Fibroblast of mammary gland (primary cell): ENCODE measurements at regions not wholly inside any gene's neighbourhood (a gene's known extent, or its start where the extent isn't known, plus 50 kb on each side); places are given as distances from the start of the nearest gene placed in this dataset.

Experiments used
- DNase-seq: peaks from one replicate; pipeline ENCODE4 v3.0.0-alpha.2; 2010; ENCODE audit warnings: low read depth
- H3K4me3 ChIP-seq: 2 replicates; pipeline ENCODE4 v1.5.1; 2011; ENCODE audit warnings: low read depth, mild to moderate bottlenecking, low read length, moderate library complexity; ENCODE audit not compliant: control insufficient read depth
- TF ChIP-seq, protein P1 (sequence below): conservative IDR thresholded peaks from 2 replicates; pipeline ENCODE4 v1.5.1; 2011; ENCODE audit warnings: low read depth, low read length, inconsistent platforms; ENCODE audit not compliant: control insufficient read depth, insufficient read depth

DNA sequence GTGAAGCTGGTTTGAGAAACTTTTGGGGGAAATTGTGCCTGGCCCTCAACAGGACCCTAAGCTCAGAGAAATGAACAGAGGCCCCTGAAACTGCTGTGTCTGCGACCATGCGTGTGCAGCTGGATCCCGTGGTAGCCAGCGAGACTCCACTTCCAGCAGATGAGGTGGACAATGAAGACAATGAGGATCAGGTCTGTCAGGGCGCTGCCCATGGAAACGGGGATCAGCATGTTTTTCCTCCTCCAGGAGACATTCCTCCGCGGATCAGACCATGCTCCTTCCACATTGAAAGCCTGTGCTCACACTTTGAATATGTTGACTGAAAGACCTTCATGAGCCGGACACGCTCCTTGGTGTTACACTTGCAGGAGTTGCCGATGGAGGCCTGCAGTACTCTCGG lies 1439.8 kb upstream of the ALCAM start:
- no peak for DNase-seq
- TF ChIP-seq, protein P1, sequence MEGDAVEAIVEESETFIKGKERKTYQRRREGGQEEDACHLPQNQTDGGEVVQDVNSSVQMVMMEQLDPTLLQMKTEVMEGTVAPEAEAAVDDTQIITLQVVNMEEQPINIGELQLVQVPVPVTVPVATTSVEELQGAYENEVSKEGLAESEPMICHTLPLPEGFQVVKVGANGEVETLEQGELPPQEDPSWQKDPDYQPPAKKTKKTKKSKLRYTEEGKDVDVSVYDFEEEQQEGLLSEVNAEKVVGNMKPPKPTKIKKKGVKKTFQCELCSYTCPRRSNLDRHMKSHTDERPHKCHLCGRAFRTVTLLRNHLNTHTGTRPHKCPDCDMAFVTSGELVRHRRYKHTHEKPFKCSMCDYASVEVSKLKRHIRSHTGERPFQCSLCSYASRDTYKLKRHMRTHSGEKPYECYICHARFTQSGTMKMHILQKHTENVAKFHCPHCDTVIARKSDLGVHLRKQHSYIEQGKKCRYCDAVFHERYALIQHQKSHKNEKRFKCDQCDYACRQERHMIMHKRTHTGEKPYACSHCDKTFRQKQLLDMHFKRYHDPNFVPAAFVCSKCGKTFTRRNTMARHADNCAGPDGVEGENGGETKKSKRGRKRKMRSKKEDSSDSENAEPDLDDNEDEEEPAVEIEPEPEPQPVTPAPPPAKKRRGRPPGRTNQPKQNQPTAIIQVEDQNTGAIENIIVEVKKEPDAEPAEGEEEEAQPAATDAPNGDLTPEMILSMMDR, result no peak

DNA sequence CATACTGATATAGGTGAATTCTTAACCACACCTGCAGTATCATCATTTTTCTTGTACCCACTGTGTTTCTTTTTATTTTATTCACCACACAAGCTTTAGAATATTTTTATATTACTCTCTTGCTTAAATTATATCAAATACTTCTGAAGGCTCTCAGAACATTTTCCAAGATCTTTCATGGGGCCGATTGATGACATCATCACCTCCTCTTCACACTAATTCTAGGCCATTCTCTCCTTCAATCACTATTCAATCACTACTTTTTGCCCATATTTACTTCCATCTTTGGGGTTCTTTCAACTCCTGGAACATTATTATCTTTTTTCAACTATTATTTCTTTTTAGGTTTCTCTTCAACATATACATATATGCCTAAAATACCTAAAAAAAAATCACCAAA lies 1438.8 kb upstream of the ALCAM start:
- no peak for DNase-seq
- TF ChIP-seq, protein P1, result no peak
- H3K4me3 ChIP-seq, result no peak overlapping the region

More for the DNA sequence above, 1439.8 kb upstream of the ALCAM start:
- H3K4me3 ChIP-seq, result no peak overlapping the region

DNA sequence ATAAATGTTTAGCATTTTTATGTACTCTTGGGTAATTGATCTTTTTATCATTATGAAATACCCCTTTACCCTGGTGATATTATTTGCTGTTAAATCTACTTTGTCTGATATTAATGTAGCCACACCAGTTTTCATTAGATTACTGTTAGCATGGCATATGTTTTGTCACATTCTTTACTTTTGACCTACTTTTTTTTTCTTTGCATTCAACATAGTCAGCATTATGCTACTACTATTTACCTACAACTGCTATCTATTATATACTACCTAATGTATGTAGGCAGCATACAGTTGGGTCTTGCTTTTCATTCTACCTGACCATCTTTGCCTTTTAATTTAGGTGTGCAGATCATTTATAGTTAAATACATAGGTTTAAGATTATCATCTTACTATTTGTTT lies 1429.6 kb upstream of the ALCAM start:
- no peak overlapping the region for H3K4me3 ChIP-seq
- TF ChIP-seq, protein P1, result no peak

DNA sequence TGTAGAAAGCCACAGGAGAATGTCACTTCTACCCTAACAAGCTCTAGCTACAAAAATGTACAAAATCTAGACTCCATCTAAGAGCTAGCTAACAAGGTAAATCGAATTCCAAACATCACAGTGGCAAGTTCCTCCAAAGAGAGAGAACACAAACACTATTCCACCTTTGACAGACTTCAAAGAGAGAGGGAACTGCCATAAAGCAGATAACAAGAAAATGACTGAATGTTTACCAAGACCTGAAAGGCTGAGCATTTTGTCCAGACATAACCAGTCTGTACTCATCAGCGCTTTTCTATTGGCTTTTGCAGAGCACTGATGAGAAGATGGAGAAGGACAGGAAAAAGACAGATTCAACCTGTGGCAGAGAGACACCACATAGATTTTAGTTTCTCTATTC lies 1419.6 kb upstream of the ALCAM start:
- TF ChIP-seq, protein P1, result no peak
- no peak for DNase-seq
- H3K4me3 ChIP-seq, result no peak overlapping the region

More for the DNA sequence above, 1429.6 kb upstream of the ALCAM start:
- DNase-seq, result no peak

DNA sequence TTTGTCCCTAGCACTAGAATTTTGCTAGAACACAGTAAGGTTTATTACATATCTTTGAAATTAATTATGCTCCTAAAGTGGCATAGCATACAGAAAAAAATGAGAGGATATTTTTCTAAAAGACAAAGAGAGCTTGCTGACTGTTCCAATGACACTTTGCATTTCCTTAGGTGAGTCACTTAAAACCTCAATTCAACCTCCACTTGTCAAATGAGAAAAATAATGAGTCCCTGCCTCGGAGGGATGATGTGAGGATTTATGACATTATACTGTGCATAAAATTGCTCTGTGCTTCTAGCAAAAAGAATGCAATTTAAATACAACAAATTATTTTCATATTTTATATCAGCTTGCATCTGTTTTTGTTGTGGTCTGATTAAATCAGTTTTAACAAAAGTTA lies 1417.0 kb upstream of the ALCAM start:
- DNase-seq, result no peak
- no peak overlapping the region for H3K4me3 ChIP-seq
- TF ChIP-seq, protein P1, result no peak

DNA sequence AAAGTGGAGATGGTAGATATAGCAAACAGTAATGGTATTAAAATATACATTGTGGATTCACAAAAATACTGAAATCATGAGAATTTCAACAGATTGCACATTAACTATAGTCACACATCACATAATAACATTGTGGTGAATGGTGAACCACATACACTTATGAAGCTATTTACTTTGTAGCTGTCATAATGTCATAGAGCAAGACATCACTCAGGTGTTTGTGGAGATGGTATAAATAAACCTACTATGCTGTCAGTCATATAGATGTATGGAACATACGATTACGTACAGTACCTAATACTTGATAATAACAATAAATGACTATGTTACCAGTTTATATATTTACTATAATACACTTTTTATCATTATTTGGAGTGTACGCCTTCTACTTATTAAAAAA lies 1416.0 kb upstream of the ALCAM start:
- no peak overlapping the region for H3K4me3 ChIP-seq
- TF ChIP-seq, protein P1, result no peak
- no peak for DNase-seq

DNA sequence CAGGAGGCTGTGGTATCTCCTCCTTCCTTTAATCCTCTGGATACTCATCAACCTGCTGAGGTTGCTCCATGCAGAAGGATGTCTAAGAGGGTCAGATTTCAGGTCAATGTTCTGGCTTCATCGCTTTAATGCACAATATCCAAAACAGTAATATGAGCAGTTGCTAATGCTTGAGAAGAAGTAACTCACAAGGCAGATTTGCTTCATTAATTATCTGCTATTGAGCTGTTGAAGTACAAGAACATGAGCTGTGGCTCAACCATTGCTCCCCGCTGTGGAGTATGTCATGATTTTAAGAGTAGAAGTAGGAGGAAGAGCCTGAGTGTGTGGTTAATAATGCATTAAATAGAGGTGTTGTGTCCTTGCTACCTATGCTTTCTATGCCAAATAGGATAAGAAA lies 1412.9 kb upstream of the ALCAM start:
- no peak overlapping the region for H3K4me3 ChIP-seq
- DNase-seq, result no peak
- TF ChIP-seq, protein P1, result no peak
